ENCODE measurements at regions not wholly inside any gene's neighbourhood (a gene's known extent, or its start where the extent isn't known, plus 50 kb on each side); places are given as distances from the start of the nearest gene placed in this dataset.

DNA sequence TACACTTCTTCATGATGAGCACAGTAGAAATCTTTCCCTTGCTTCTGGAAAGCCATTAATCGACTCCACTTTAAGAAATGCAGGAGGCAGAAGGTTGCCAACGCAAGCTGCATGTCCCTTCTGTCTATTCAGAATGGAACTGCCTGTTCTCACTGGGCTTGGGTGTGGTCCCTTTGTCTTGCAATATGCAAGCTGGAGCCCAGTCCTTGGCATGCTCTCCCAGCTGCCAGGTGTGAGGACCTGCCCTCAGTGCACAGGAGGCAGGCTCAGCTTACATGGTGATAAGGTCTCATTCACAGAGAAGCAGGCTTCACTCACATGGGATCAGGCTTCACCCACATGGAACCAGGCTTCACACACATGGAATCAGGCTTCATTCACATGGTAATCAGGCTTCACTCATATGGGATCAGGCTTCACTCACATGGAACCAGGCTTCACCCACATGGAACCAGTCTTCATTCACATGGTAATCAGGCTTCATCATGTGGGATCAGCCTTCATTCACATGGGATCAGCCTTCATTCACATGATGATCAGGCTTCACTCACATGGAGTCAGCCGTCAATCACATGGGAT lies 59.2 kb upstream of the USP47 start:
- H3K9me3 Mint-ChIP-seq (ENCODE audit: low read depth), result no peaks in the 10 kb centered on the region
- H3K36me3 Mint-ChIP-seq (ENCODE audit: insufficient read depth), result no peaks in the 10 kb centered on the region
- no peak overlapping the region for H3K4me3 Mint-ChIP-seq (ENCODE audit: low read depth)
- TF ChIP-seq, protein P1, sequence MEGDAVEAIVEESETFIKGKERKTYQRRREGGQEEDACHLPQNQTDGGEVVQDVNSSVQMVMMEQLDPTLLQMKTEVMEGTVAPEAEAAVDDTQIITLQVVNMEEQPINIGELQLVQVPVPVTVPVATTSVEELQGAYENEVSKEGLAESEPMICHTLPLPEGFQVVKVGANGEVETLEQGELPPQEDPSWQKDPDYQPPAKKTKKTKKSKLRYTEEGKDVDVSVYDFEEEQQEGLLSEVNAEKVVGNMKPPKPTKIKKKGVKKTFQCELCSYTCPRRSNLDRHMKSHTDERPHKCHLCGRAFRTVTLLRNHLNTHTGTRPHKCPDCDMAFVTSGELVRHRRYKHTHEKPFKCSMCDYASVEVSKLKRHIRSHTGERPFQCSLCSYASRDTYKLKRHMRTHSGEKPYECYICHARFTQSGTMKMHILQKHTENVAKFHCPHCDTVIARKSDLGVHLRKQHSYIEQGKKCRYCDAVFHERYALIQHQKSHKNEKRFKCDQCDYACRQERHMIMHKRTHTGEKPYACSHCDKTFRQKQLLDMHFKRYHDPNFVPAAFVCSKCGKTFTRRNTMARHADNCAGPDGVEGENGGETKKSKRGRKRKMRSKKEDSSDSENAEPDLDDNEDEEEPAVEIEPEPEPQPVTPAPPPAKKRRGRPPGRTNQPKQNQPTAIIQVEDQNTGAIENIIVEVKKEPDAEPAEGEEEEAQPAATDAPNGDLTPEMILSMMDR (IDR thresholded peaks at IDR 0.05; ENCODE audit: unreplicated experiment), result no peak
- no peaks in the 10 kb centered on the region for H3K4me1 Mint-ChIP-seq (ENCODE audit: low read depth)
- no peak overlapping the region for H3K27ac Mint-ChIP-seq
- DNase-seq (ENCODE audit: low spot score, unreplicated experiment), result no peak
- peaks cover 25% of the 10 kb centered on the region for H3K27me3 Mint-ChIP-seq

GRCh38 chr11:11780858-11781257 lies 60.9 kb upstream of the USP47 start:
- Mint-ChIP-seq H3K9me3 (ENCODE audit: low read depth) (no peaks in the 10 kb centered on the region), H3K27me3 (peaks cover 30% of the 10 kb centered on the region), H3K27ac (no peak overlapping the region), H3K36me3 (ENCODE audit: insufficient read depth) (no peaks in the 10 kb centered on the region), H3K4me1 (ENCODE audit: low read depth) (no peaks in the 10 kb centered on the region), H3K4me3 (ENCODE audit: low read depth) (no peak overlapping the region)
- no peak for DNase-seq (ENCODE audit: low spot score, unreplicated experiment)
- TF ChIP-seq, protein P1 (IDR thresholded peaks at IDR 0.05; ENCODE audit: unreplicated experiment), result no peak

- Mint-ChIP-seq H3K4me3 (ENCODE audit: low read depth) (no peak overlapping the region), H3K9me3 (ENCODE audit: low read depth) (no peaks in the 10 kb centered on the region), H3K27me3 (peaks cover 36% of the 10 kb centered on the region), H3K4me1 (ENCODE audit: low read depth) (no peaks in the 10 kb centered on the region), H3K36me3 (ENCODE audit: insufficient read depth) (no peaks in the 10 kb centered on the region), H3K27ac (no peak overlapping the region)
- TF ChIP-seq, protein P1 (IDR thresholded peaks at IDR 0.05; ENCODE audit: unreplicated experiment), result no peak
- no peak for DNase-seq (ENCODE audit: low spot score, unreplicated experiment)
Observed at GRCh38 chr11:11779975-11780374, 61.8 kb upstream of the USP47 start.

GRCh38 chr11:11777897-11778296 lies 63.9 kb upstream of the USP47 start:
- no peak overlapping the region for H3K4me3 Mint-ChIP-seq (ENCODE audit: low read depth)
- no peak overlapping the region for H3K27ac Mint-ChIP-seq
- no peaks in the 10 kb centered on the region for H3K36me3 Mint-ChIP-seq (ENCODE audit: insufficient read depth)
- H3K4me1 Mint-ChIP-seq (ENCODE audit: low read depth), result no peaks in the 10 kb centered on the region
- no peak for DNase-seq (ENCODE audit: low spot score, unreplicated experiment)
- H3K27me3 Mint-ChIP-seq, result peaks cover 32% of the 10 kb centered on the region
- no peaks in the 10 kb centered on the region for H3K9me3 Mint-ChIP-seq (ENCODE audit: low read depth)
- TF ChIP-seq, protein P1 (IDR thresholded peaks at IDR 0.05; ENCODE audit: unreplicated experiment), result no peak

- Mint-ChIP-seq H3K4me1 (ENCODE audit: low read depth) (no peaks in the 10 kb centered on the region), H3K36me3 (ENCODE audit: insufficient read depth) (no peaks in the 10 kb centered on the region), H3K27me3 (peaks cover 31% of the 10 kb centered on the region), H3K27ac (no peak overlapping the region), H3K9me3 (ENCODE audit: low read depth) (no peaks in the 10 kb centered on the region), H3K4me3 (ENCODE audit: low read depth) (no peak overlapping the region)
- DNase-seq (ENCODE audit: low spot score, unreplicated experiment), result no peak
- TF ChIP-seq, protein P1 (IDR thresholded peaks at IDR 0.05; ENCODE audit: unreplicated experiment), result no peak
Observed at GRCh38 chr11:11776714-11777113, 65.1 kb upstream of the USP47 start.
